Aorta (tissue), 5 donors: ENCODE measurements at regions not wholly inside any gene's neighbourhood (a gene's known extent, or its start where the extent isn't known, plus 50 kb on each side); places are given as distances from the start of the nearest gene placed in this dataset.

Experiments
- ATAC-seq: fragments of 200-7000 bp; cut with Tn5 transposase; one replicate; pipeline ENCODE4 v1.9.1; 2022; ENCODE audit warnings: moderate library complexity; ENCODE audit not compliant: low FRiP score
- DNase-seq, 2 donors: peaks; one replicate each; pipeline ENCODE4 v3.0.0-alpha.2; 2020
- H3K27ac ChIP-seq, 2 donors: one replicate each; pipeline ENCODE4 v1.5.1; 2013; ENCODE audit warnings: low read length in 2 of 2, mild to moderate bottlenecking in 2 of 2, moderate library complexity in 2 of 2, control low read depth in 1 of 2, inconsistent platforms in 1 of 2, low read depth in 1 of 2
- H3K27me3 ChIP-seq, 2 donors: one replicate each; pipeline ENCODE4 v1.6.1; 2013; ENCODE audit warnings: control low read depth in 1 of 2, low read length in 1 of 2, mild to moderate bottlenecking in 1 of 2, moderate library complexity in 1 of 2; ENCODE audit not compliant: insufficient read depth in 2 of 2, control insufficient read depth in 1 of 2
- H3K36me3 ChIP-seq, 2 donors: one replicate each; pipeline ENCODE4 v1.6.1; 2013; ENCODE audit warnings: control low read depth in 1 of 2, low read length in 1 of 2, mild to moderate bottlenecking in 1 of 2; ENCODE audit not compliant: insufficient read depth in 2 of 2, control insufficient read depth in 1 of 2
- H3K4me1 ChIP-seq, 2 donors: one replicate each; pipeline ENCODE4 v1.6.1; 2013; ENCODE audit warnings: low read length in 2 of 2, control low read depth in 1 of 2, mild to moderate bottlenecking in 1 of 2, moderate library complexity in 1 of 2; ENCODE audit not compliant: insufficient read depth in 2 of 2, control insufficient read depth in 1 of 2
- H3K4me3 ChIP-seq, 2 donors: one replicate each; pipeline ENCODE4 v1.5.1; 2013; ENCODE audit warnings: low read length in 2 of 2, control low read depth in 1 of 2, mild to moderate bottlenecking in 1 of 2
- H3K9me3 ChIP-seq: one replicate; pipeline ENCODE4 v1.6.1; 2013; ENCODE audit warnings: mild to moderate bottlenecking, low read length; ENCODE audit not compliant: control insufficient read depth
- WGBS, 2 donors: extraction: QIAGEN DNeasy Blood & Tissue Kit; methylation state at CpG; one replicate each; pipeline ENCODE4 v1.1.7; 2013; 5-methylcytosine and 5-hydroxymethylcytosine counted together
- intact Hi-C, 2 donors: fragments of 100-400 bp; cut with DNase I; formaldehyde crosslinking; loops; one replicate each; pipeline versions ENCODE4 v1.14.2 to v1.15.0; 2022
- donor health status: healthy with polysubstance abuse.
- donor health status: Bipolar disorder and iron deficiency.
- donor health status: DM: no; HTN: no; CAD: no.
- donor health status: DM: no; HTN: no; CAD: no.
- donor health status: DM: yes; HTN: yes; CAD: no.

- no peaks in the 10 kb centered on the region for H3K9me3 ChIP-seq
- no peaks in the 10 kb centered on the region for H3K36me3 ChIP-seq
- no peak for ATAC-seq
- no peaks in the 10 kb centered on the region for H3K4me1 ChIP-seq
- DNase-seq = no peak
- no peak overlapping the region for H3K27ac ChIP-seq
- H3K4me3 ChIP-seq = no peak overlapping the region
- no peaks in the 10 kb centered on the region for H3K27me3 ChIP-seq
- intact Hi-C loops = no loop called here
- 8 to 50% methylated on average over 1 of the region's 1 CpG for WGBS, 2 donors
Measured at GRCh38 chr6:79384845-79385244, 150.4 kb upstream of the HMGN3 start.

GRCh38 chr6:79378957-79379356 lies 144.5 kb upstream of the HMGN3 start:
- no peak overlapping the region for H3K27ac ChIP-seq
- WGBS, 2 donors = 93 to 99% methylated on average over 3 to 5 of the region's 5 CpGs
- no peaks in the 10 kb centered on the region for H3K27me3 ChIP-seq
- intact Hi-C loops = no loop called here
- H3K36me3 ChIP-seq = no peaks in the 10 kb centered on the region
- no peaks in the 10 kb centered on the region for H3K9me3 ChIP-seq
- H3K4me3 ChIP-seq = no peak overlapping the region
- no peak for ATAC-seq
- H3K4me1 ChIP-seq = no peaks in the 10 kb centered on the region
- DNase-seq = no peak

- 36 to 47% methylated on average over 1 of the region's 1 CpG for WGBS, 2 donors
- Histone ChIP-seq H3K9me3 (no peaks in the 10 kb centered on the region), H3K4me1 (no peaks in the 10 kb centered on the region), H3K27me3 (no peaks in the 10 kb centered on the region), H3K36me3 (no peaks in the 10 kb centered on the region), H3K27ac (no peak overlapping the region), H3K4me3 (no peak overlapping the region)
- intact Hi-C loops = no loop called here
- ATAC-seq = no peak
- DNase-seq = no peak
Measured at GRCh38 chr6:79377888-79378348, 143.4 kb upstream of the HMGN3 start.

- no peak for ATAC-seq
- Histone ChIP-seq H3K4me1 (no peaks in the 10 kb centered on the region), H3K36me3 (no peaks in the 10 kb centered on the region), H3K4me3 (no peak overlapping the region), H3K27ac (no peak overlapping the region), H3K27me3 (no peaks in the 10 kb centered on the region), H3K9me3 (no peaks in the 10 kb centered on the region)
- DNase-seq = no peak
- intact Hi-C loops = no loop called here
- WGBS, 2 donors = 6 to 7% methylated on average over 1 of the region's 1 CpG
Measured at GRCh38 chr6:79377047-79377446, 142.6 kb upstream of the HMGN3 start.

- no peak overlapping the region for H3K4me3 ChIP-seq
- no peak overlapping the region for H3K27ac ChIP-seq
- H3K36me3 ChIP-seq = no peaks in the 10 kb centered on the region
- DNase-seq (no peak), ATAC-seq (no peak)
- WGBS, 2 donors = 56 to 70% methylated on average over 3 of the region's 3 CpGs
- intact Hi-C loops = no loop called here
- H3K9me3 ChIP-seq = no peaks in the 10 kb centered on the region
- no peaks in the 10 kb centered on the region for H3K4me1 ChIP-seq
- no peaks in the 10 kb centered on the region for H3K27me3 ChIP-seq
Measured at GRCh38 chr6:79375635-79376337, 141.3 kb upstream of the HMGN3 start.

GRCh38 chr6:79374308-79374707 lies 139.8 kb upstream of the HMGN3 start:
- no peaks in the 10 kb centered on the region for H3K27me3 ChIP-seq
- no peak for DNase-seq
- no peak for ATAC-seq
- no peak overlapping the region for H3K4me3 ChIP-seq
- no peaks in the 10 kb centered on the region for H3K36me3 ChIP-seq
- H3K27ac ChIP-seq = no peak overlapping the region
- WGBS, 2 donors = 91 to 94% methylated on average over 1 of the region's 1 CpG
- no peaks in the 10 kb centered on the region for H3K4me1 ChIP-seq
- intact Hi-C loops = no loop called here
- no peaks in the 10 kb centered on the region for H3K9me3 ChIP-seq

- no peaks in the 10 kb centered on the region for H3K27me3 ChIP-seq
- H3K9me3 ChIP-seq = peaks cover under 1% of the 10 kb centered on the region
- DNase-seq (no peak), ATAC-seq (no peak)
- no peaks in the 10 kb centered on the region for H3K36me3 ChIP-seq
- 59 to 62% methylated on average over 3 of the region's 3 CpGs for WGBS, 2 donors
- H3K4me3 ChIP-seq = no peak overlapping the region
- H3K27ac ChIP-seq = no peak overlapping the region
- H3K4me1 ChIP-seq = no peaks in the 10 kb centered on the region
- intact Hi-C loops = no loop called here
Measured at GRCh38 chr6:79373880-79374279, 139.4 kb upstream of the HMGN3 start.

- H3K4me1 ChIP-seq = no peaks in the 10 kb centered on the region
- 82 to 86% methylated on average over 3 of the region's 3 CpGs for WGBS, 2 donors
- ATAC-seq = no peak
- no peak overlapping the region for H3K27ac ChIP-seq
- intact Hi-C loops = no loop called here
- H3K36me3 ChIP-seq = no peaks in the 10 kb centered on the region
- H3K4me3 ChIP-seq = no peak overlapping the region
- peaks cover 5% of the 10 kb centered on the region for H3K9me3 ChIP-seq
- H3K27me3 ChIP-seq = no peaks in the 10 kb centered on the region
- no peak for DNase-seq
Measured at GRCh38 chr6:79373246-79373645, 138.8 kb upstream of the HMGN3 start.

GRCh38 chr6:79372757-79373156 lies 138.3 kb upstream of the HMGN3 start:
- Histone ChIP-seq H3K4me3 (no peak overlapping the region), H3K27ac (no peak overlapping the region), H3K4me1 (no peaks in the 10 kb centered on the region), H3K36me3 (no peaks in the 10 kb centered on the region), H3K9me3 (peaks cover 7% of the 10 kb centered on the region), H3K27me3 (no peaks in the 10 kb centered on the region)
- ATAC-seq (no peak), DNase-seq (no peak)
- 77 to 83% methylated on average over 1 of the region's 1 CpG for WGBS, 2 donors
- intact Hi-C loops = no loop called here
